Spleen (tissue), 7 donors: ENCODE measurements at regions not wholly inside any gene's neighbourhood (a gene's known extent, or its start where the extent isn't known, plus 50 kb on each side); places are given as distances from the start of the nearest gene placed in this dataset.
A peak's percentile ranks its signal among the peaks of the same experiment; 100 is the strongest.

Source experiments
- CTCF ChIP-seq, 11 experiments: fragments of 200-600 bp in 7 of 11; fragments of 450-650 bp in 4 of 11; sonication (generic) in 4 of 11; IDR thresholded peaks in 8 of 11; conservative IDR thresholded peaks in 3 of 11; 1 replicate in 7 of 11; 2 replicates in 4 of 11; pipeline versions ENCODE4 v1.4.0 to v1.8.0; 2016 to 2021; ENCODE audit warnings: antibody characterized with exemption in 11 of 11, inconsistent platforms in 4 of 11, mild to moderate bottlenecking in 1 of 11
- POLR2A ChIP-seq, 3 donors: fragments of 450-650 bp; IDR thresholded peaks; one replicate each; pipeline ENCODE4 v1.5.1; 2017; ENCODE audit warnings: antibody characterized with exemption in 3 of 3, mild to moderate bottlenecking in 1 of 3
- donor health status: DM: no; HTN: no; CAD: no; lungs with moderate emphysema.
- donor health status: DM: no; HTN: no; CAD: no.
- donor health status: DM: no; HTN: no; CAD: no.

GRCh38 chr20:51220293-51220706 lies 197.4 kb upstream of the KCNG1 start:
- peak; percentile 27 to 81 (median 65) for TF ChIP-seq CTCF (IDR thresholded peaks at IDR 0.05 in 8 of 11, conservative IDR thresholded peaks at IDR 0.05 in 3 of 11)
- TF ChIP-seq POLR2A (IDR thresholded peaks at IDR 0.05) = no peak
